ENCODE measurements at regions not wholly inside any gene's neighbourhood (a gene's known extent, or its start where the extent isn't known, plus 50 kb on each side); places are given as distances from the start of the nearest gene placed in this dataset.
"Not testable (repeated sequence)": the region's sequence is repeated elsewhere in the genome, so short reads cannot be mapped to it uniquely, and the experiment has no call there.

GRCh38 chr3:66552846-66553245 lies 52.0 kb upstream of the LRIG1 start:
- no peak overlapping the region for H3K27ac Mint-ChIP-seq
- peaks cover 8% of the 10 kb centered on the region for H3K27me3 Mint-ChIP-seq (ENCODE audit: insufficient read depth)
- H3K9me3 Mint-ChIP-seq = no peaks in the 10 kb centered on the region
- TF ChIP-seq CTCF (IDR thresholded peaks at IDR 0.05) = no peak
- H3K4me3 Mint-ChIP-seq = no peak overlapping the region
- peaks cover 8% of the 10 kb centered on the region for H3K4me1 Mint-ChIP-seq (ENCODE audit: low read depth)
- DNase-seq = no peak
- no peaks in the 10 kb centered on the region for H3K36me3 Mint-ChIP-seq (ENCODE audit: low read depth)

GRCh38 chr3:66553441-66554113 lies 52.8 kb upstream of the LRIG1 start:
- peaks cover 8% of the 10 kb centered on the region for H3K4me1 Mint-ChIP-seq (ENCODE audit: low read depth)
- H3K36me3 Mint-ChIP-seq (ENCODE audit: low read depth) = no peaks in the 10 kb centered on the region
- no peak for TF ChIP-seq CTCF (IDR thresholded peaks at IDR 0.05)
- no peak for DNase-seq
- peaks cover 8% of the 10 kb centered on the region for H3K27me3 Mint-ChIP-seq (ENCODE audit: insufficient read depth)
- H3K9me3 Mint-ChIP-seq = peaks cover under 1% of the 10 kb centered on the region; the same call in 1 of the 2 replicates
- H3K27ac Mint-ChIP-seq = no peak overlapping the region
- no peak overlapping the region for H3K4me3 Mint-ChIP-seq

GRCh38 chr3:66554178-66554577 lies 53.4 kb upstream of the LRIG1 start:
- peaks cover 8% of the 10 kb centered on the region for H3K4me1 Mint-ChIP-seq (ENCODE audit: low read depth)
- no peak for TF ChIP-seq CTCF (IDR thresholded peaks at IDR 0.05)
- H3K36me3 Mint-ChIP-seq (ENCODE audit: low read depth) = no peaks in the 10 kb centered on the region
- H3K9me3 Mint-ChIP-seq = peaks cover 6% of the 10 kb centered on the region
- H3K27ac Mint-ChIP-seq = peak overlapping the region; percentile 12; the same call in 1 of the 2 replicates
- peaks cover 10% of the 10 kb centered on the region for H3K27me3 Mint-ChIP-seq (ENCODE audit: insufficient read depth)
- no peak overlapping the region; the same call in 1 of the 2 replicates for H3K4me3 Mint-ChIP-seq
- DNase-seq = no peak

- TF ChIP-seq CTCF (IDR thresholded peaks at IDR 0.05) = no peak
- H3K27ac Mint-ChIP-seq = no peak overlapping the region
- H3K9me3 Mint-ChIP-seq = peaks cover 10% of the 10 kb centered on the region
- no peak for DNase-seq
- peaks cover 15% of the 10 kb centered on the region for H3K27me3 Mint-ChIP-seq (ENCODE audit: insufficient read depth)
- H3K36me3 Mint-ChIP-seq (ENCODE audit: low read depth) = no peaks in the 10 kb centered on the region
- H3K4me3 Mint-ChIP-seq = no peak overlapping the region
- H3K4me1 Mint-ChIP-seq (ENCODE audit: low read depth) = peaks cover 8% of the 10 kb centered on the region
Observed at GRCh38 chr3:66555214-66555844, 54.5 kb upstream of the LRIG1 start.

GRCh38 chr3:66557170-66557569 lies 56.3 kb upstream of the LRIG1 start:
- TF ChIP-seq CTCF (IDR thresholded peaks at IDR 0.05) = no peak
- Mint-ChIP-seq H3K27ac (no peak overlapping the region), H3K27me3 (ENCODE audit: insufficient read depth) (peaks cover 15% of the 10 kb centered on the region), H3K4me3 (no peak overlapping the region), H3K9me3 (peaks cover 14% of the 10 kb centered on the region), H3K4me1 (ENCODE audit: low read depth) (peaks cover 8% of the 10 kb centered on the region), H3K36me3 (ENCODE audit: low read depth) (no peaks in the 10 kb centered on the region)
- no peak for DNase-seq

- Mint-ChIP-seq H3K9me3 (peaks cover 14% of the 10 kb centered on the region), H3K27me3 (ENCODE audit: insufficient read depth) (peaks cover 13% of the 10 kb centered on the region)
- not testable (repeated sequence) for H3K4me1 Mint-ChIP-seq (ENCODE audit: low read depth); H3K4me3 Mint-ChIP-seq; DNase-seq; H3K27ac Mint-ChIP-seq; H3K36me3 Mint-ChIP-seq (ENCODE audit: low read depth)
Observed at GRCh38 chr3:66559924-66560323, 59.1 kb upstream of the LRIG1 start.
